ENCODE measurements at regions not wholly inside any gene's neighbourhood (a gene's known extent, or its start where the extent isn't known, plus 50 kb on each side); places are given as distances from the start of the nearest gene placed in this dataset.

GRCh38 chr3:159850481-159850880, 138.2 kb upstream of the IL12A start:
- DNase-seq (ENCODE audit: insufficient read length, low spot score) (no peak), FAIRE-seq (no peak)
- TF ChIP-seq SPI1 (IDR thresholded peaks at IDR 0.05; ENCODE audit: low read depth, low read length), result no peak
- TF ChIP-seq TAF1 (IDR thresholded peaks at IDR 0.05; ENCODE audit: low read depth, low read length), result no peak
- TF ChIP-seq POLR2A (IDR thresholded peaks at IDR 0.05; ENCODE audit: low read depth, low read length), result no peak
- TF ChIP-seq PAX5 (IDR thresholded peaks at IDR 0.05; ENCODE audit: insufficient read depth, low read length, severe bottlenecking), result no peak

- TF ChIP-seq POU2F2 (IDR thresholded peaks at IDR 0.05; ENCODE audit: low read depth, low read length), result no peak
- TF ChIP-seq SPI1 (IDR thresholded peaks at IDR 0.05; ENCODE audit: low read depth, low read length), result no peak
- no peak for TF ChIP-seq POLR2AphosphoS5 (IDR thresholded peaks at IDR 0.05; ENCODE audit: low read depth, low read length)
- no peak for TF ChIP-seq POLR2A (IDR thresholded peaks at IDR 0.05; ENCODE audit: low read depth, low read length)
- TF ChIP-seq TAF1 (IDR thresholded peaks at IDR 0.05; ENCODE audit: low read depth, low read length), result no peak
- no peak for TF ChIP-seq PAX5 (IDR thresholded peaks at IDR 0.05; ENCODE audit: insufficient read depth, low read length, severe bottlenecking)
- FAIRE-seq, result no peak
- DNase-seq (ENCODE audit: insufficient read length, low spot score), result no peak
Observed at GRCh38 chr3:159852266-159852665, 136.4 kb upstream of the IL12A start.

DNA sequence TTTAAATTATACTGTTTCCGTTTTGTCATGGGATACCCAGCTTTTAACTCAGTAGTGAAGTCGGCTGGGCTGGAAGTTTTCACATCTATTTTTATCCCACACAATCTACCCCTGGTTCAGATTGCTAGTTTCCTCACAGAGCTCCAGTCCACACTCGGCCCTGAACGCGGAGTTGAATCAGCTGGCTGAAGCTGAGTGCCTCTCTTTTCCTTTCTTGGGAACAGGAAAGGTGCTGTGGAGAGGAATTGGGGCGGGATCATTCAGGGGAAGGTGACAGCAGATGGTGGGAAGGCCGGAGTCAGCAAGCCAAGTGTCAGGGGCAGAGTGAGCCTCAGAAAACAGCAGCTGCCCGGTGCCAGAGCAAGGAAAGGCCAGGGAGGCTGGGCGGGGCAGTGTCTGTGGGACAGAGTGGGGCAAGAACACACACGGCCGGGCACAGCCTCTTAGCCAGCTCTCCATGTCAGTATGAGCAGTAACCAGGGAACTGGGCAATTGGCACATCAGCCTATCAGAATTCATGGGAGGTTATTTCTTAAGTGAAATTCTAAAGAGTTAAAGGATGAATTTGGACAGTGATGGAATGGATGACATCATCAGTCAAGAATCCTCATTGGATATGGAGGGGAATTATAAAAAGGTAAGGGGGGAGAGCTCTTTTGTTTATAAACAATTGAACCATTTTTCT, 135.7 kb upstream of the IL12A start:
- DNase-seq (ENCODE audit: insufficient read length, low spot score) (no peak), FAIRE-seq (peak; percentile 43)
- TF ChIP-seq POLR2AphosphoS5 (IDR thresholded peaks at IDR 0.05; ENCODE audit: low read depth, low read length) (no peak), TAF1 (IDR thresholded peaks at IDR 0.05; ENCODE audit: low read depth, low read length) (no peak), POU2F2 (IDR thresholded peaks at IDR 0.05; ENCODE audit: low read depth, low read length) (no peak), SPI1 (IDR thresholded peaks at IDR 0.05; ENCODE audit: low read depth, low read length) (no peak), POLR2A (IDR thresholded peaks at IDR 0.05; ENCODE audit: low read depth, low read length) (no peak), PAX5 (IDR thresholded peaks at IDR 0.05; ENCODE audit: insufficient read depth, low read length, severe bottlenecking) (no peak)

DNA sequence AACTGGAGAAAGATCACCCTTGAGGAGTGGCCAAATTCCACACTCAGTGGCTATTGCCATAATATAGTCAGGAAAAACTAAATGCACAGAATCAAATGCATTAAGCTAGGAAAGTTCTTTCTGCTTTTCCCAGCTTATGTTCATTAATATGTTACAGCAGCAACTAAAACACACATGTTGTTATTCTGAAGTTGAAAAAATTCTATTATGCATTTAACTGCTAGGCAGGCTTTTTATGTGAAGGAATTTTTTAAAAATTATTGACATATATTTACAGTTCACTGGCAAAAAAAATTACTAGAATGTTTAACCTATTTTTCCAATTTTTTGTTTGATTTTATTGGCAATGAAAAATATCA, 135.2 kb upstream of the IL12A start:
- DNase-seq (ENCODE audit: insufficient read length, low spot score) (no peak), FAIRE-seq (no peak)
- TF ChIP-seq POLR2A (IDR thresholded peaks at IDR 0.05; ENCODE audit: low read depth, low read length) (no peak), SPI1 (IDR thresholded peaks at IDR 0.05; ENCODE audit: low read depth, low read length) (no peak), POLR2AphosphoS5 (IDR thresholded peaks at IDR 0.05; ENCODE audit: low read depth, low read length) (no peak)

GRCh38 chr3:159854500-159855124, 134.0 kb upstream of the IL12A start:
- DNase-seq (ENCODE audit: insufficient read length, low spot score), result no peak
- TF ChIP-seq PAX5 (IDR thresholded peaks at IDR 0.05; ENCODE audit: insufficient read depth, low read length, severe bottlenecking), result no peak
- no peak for TF ChIP-seq POLR2A (IDR thresholded peaks at IDR 0.05; ENCODE audit: low read depth, low read length)
- no peak for TF ChIP-seq TAF1 (IDR thresholded peaks at IDR 0.05; ENCODE audit: low read depth, low read length)
- TF ChIP-seq POLR2AphosphoS5 (IDR thresholded peaks at IDR 0.05; ENCODE audit: low read depth, low read length), result no peak
- TF ChIP-seq SPI1 (IDR thresholded peaks at IDR 0.05; ENCODE audit: low read depth, low read length), result no peak
- TF ChIP-seq POU2F2 (IDR thresholded peaks at IDR 0.05; ENCODE audit: low read depth, low read length), result no peak
- FAIRE-seq, result no peak

GRCh38 chr3:159855599-159856346, 132.9 kb upstream of the IL12A start:
- DNase-seq (ENCODE audit: insufficient read length, low spot score) (no peak), FAIRE-seq (peak; percentile 26)
- no peak for TF ChIP-seq SPI1 (IDR thresholded peaks at IDR 0.05; ENCODE audit: low read depth, low read length)
- no peak for TF ChIP-seq POLR2A (IDR thresholded peaks at IDR 0.05; ENCODE audit: low read depth, low read length)
- no peak for TF ChIP-seq POLR2AphosphoS5 (IDR thresholded peaks at IDR 0.05; ENCODE audit: low read depth, low read length)
- no peak for TF ChIP-seq PAX5 (IDR thresholded peaks at IDR 0.05; ENCODE audit: insufficient read depth, low read length, severe bottlenecking)
- TF ChIP-seq POU2F2 (IDR thresholded peaks at IDR 0.05; ENCODE audit: low read depth, low read length), result no peak
- TF ChIP-seq TAF1 (IDR thresholded peaks at IDR 0.05; ENCODE audit: low read depth, low read length), result no peak

- FAIRE-seq, result no peak
- TF ChIP-seq POLR2A (IDR thresholded peaks at IDR 0.05; ENCODE audit: low read depth, low read length) (no peak), PAX5 (IDR thresholded peaks at IDR 0.05; ENCODE audit: insufficient read depth, low read length, severe bottlenecking) (no peak), SPI1 (IDR thresholded peaks at IDR 0.05; ENCODE audit: low read depth, low read length) (0 out of 2 replicates have a peak, but pooled peaks have one; percentile 2), TAF1 (IDR thresholded peaks at IDR 0.05; ENCODE audit: low read depth, low read length) (no peak), POU2F2 (IDR thresholded peaks at IDR 0.05; ENCODE audit: low read depth, low read length) (no peak), POLR2AphosphoS5 (IDR thresholded peaks at IDR 0.05; ENCODE audit: low read depth, low read length) (no peak)
- no peak for DNase-seq (ENCODE audit: insufficient read length, low spot score)
Observed at GRCh38 chr3:159856590-159857104, 132.0 kb upstream of the IL12A start.

DNA sequence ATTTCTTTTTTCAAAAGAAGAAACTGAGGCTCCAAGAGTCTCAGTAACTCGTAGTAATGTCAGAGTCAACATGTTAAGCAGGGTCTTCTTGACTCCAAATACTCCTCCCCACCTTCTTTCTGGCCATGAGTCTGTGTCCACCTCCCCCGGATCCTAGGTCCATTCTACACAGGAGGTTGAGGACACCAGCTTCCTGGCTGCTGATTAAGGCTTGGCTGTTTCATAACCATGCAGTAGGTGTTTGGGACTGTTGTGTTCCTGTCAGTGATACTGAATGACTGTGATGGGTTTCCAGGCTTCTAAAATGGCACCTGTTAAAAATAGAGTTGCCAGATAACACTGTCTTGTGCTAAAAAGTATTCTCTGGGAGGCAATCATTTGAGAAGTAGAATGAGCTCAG, 130.8 kb upstream of the IL12A start:
- no peak for DNase-seq (ENCODE audit: insufficient read length, low spot score)
- FAIRE-seq, result no peak
- TF ChIP-seq POLR2A (IDR thresholded peaks at IDR 0.05; ENCODE audit: low read depth, low read length), result no peak
- no peak for TF ChIP-seq SPI1 (IDR thresholded peaks at IDR 0.05; ENCODE audit: low read depth, low read length)
- TF ChIP-seq POLR2AphosphoS5 (IDR thresholded peaks at IDR 0.05; ENCODE audit: low read depth, low read length), result no peak
- TF ChIP-seq PAX5 (IDR thresholded peaks at IDR 0.05; ENCODE audit: insufficient read depth, low read length, severe bottlenecking), result no peak
- TF ChIP-seq POU2F2 (IDR thresholded peaks at IDR 0.05; ENCODE audit: low read depth, low read length), result no peak
- no peak for TF ChIP-seq TAF1 (IDR thresholded peaks at IDR 0.05; ENCODE audit: low read depth, low read length)

GRCh38 chr3:159858650-159859049, 130.0 kb upstream of the IL12A start:
- DNase-seq (ENCODE audit: insufficient read length, low spot score) (no peak), FAIRE-seq (no peak)
- TF ChIP-seq SPI1 (IDR thresholded peaks at IDR 0.05; ENCODE audit: low read depth, low read length), result no peak
- TF ChIP-seq PAX5 (IDR thresholded peaks at IDR 0.05; ENCODE audit: insufficient read depth, low read length, severe bottlenecking), result no peak
- TF ChIP-seq POLR2AphosphoS5 (IDR thresholded peaks at IDR 0.05; ENCODE audit: low read depth, low read length), result no peak
- TF ChIP-seq TAF1 (IDR thresholded peaks at IDR 0.05; ENCODE audit: low read depth, low read length), result no peak
- no peak for TF ChIP-seq POLR2A (IDR thresholded peaks at IDR 0.05; ENCODE audit: low read depth, low read length)
- no peak for TF ChIP-seq POU2F2 (IDR thresholded peaks at IDR 0.05; ENCODE audit: low read depth, low read length)
